H9 (cell line): ENCODE measurements at regions not wholly inside any gene's neighbourhood (a gene's known extent, or its start where the extent isn't known, plus 50 kb on each side); places are given as distances from the start of the nearest gene placed in this dataset.

Experiments used
- DNase-seq: peaks from one replicate; pipeline ENCODE4 v3.0.0-alpha.2; 2017
- H2AFZ ChIP-seq: one replicate; pipeline ENCODE4 v1.6.1; 2013; ENCODE audit warnings: mild to moderate bottlenecking, low read length, control low read depth, moderate library complexity
- H2AK5ac ChIP-seq: 2 replicates; pipeline ENCODE4 v1.6.1; 2013; ENCODE audit warnings: low read length, control low read depth, mixed read lengths; ENCODE audit not compliant: insufficient read length
- H2BK120ac ChIP-seq: one replicate; pipeline ENCODE4 v1.6.1; 2013; ENCODE audit warnings: low read depth, mild to moderate bottlenecking, low read length, control low read depth, inconsistent platforms; ENCODE audit not compliant: poor library complexity, severe bottlenecking
- H2BK12ac ChIP-seq: 2 replicates; pipeline ENCODE4 v1.6.1; 2013; ENCODE audit warnings: low read length, control low read depth, mixed read lengths, low read depth; ENCODE audit not compliant: insufficient read length
- H2BK15ac ChIP-seq: 2 replicates; pipeline ENCODE4 v1.6.1; 2013; ENCODE audit warnings: low read depth, low read length, control low read depth
- H2BK20ac ChIP-seq: one replicate; pipeline ENCODE4 v1.6.1; 2013; ENCODE audit warnings: low read depth, mild to moderate bottlenecking, low read length, control low read depth, inconsistent platforms; ENCODE audit not compliant: poor library complexity, severe bottlenecking
- H2BK5ac ChIP-seq: 2 replicates; pipeline ENCODE4 v1.6.1; 2013; ENCODE audit warnings: low read length, control low read depth, mixed read lengths; ENCODE audit not compliant: insufficient read length
- H3K14ac ChIP-seq: 2 replicates; pipeline ENCODE4 v1.6.1; 2013; ENCODE audit warnings: low read length, control low read depth; ENCODE audit not compliant: insufficient read depth
- H3K18ac ChIP-seq: 2 replicates; pipeline ENCODE4 v1.6.1; 2013; ENCODE audit warnings: low read depth, mild to moderate bottlenecking, mixed read lengths, low read length, control low read depth; ENCODE audit not compliant: insufficient read length
- H3K23ac ChIP-seq: 2 replicates; pipeline ENCODE4 v1.6.1; 2013; ENCODE audit warnings: low read length, control low read depth, mixed read lengths, low read depth; ENCODE audit not compliant: insufficient read length
- H3K23me2 ChIP-seq: 2 replicates; pipeline ENCODE4 v1.6.1; 2013; ENCODE audit warnings: low read depth, mild to moderate bottlenecking, mixed read lengths, low read length, control low read depth; ENCODE audit not compliant: insufficient read length, poor library complexity, severe bottlenecking
- H3K27ac ChIP-seq: 2 replicates; pipeline ENCODE4 v1.5.1; 2013; ENCODE audit warnings: low read length, control low read depth, mixed read lengths, low read depth; ENCODE audit not compliant: insufficient read length
- H3K27me3 ChIP-seq: 2 replicates; pipeline ENCODE4 v1.6.1; 2013; ENCODE audit warnings: low read length, control low read depth, inconsistent platforms; ENCODE audit not compliant: insufficient read depth
- H3K4ac ChIP-seq: 2 replicates; pipeline ENCODE4 v1.6.1; 2013; ENCODE audit warnings: low read depth, mild to moderate bottlenecking, control low read depth, inconsistent platforms, low read length, moderate library complexity
- H3K4me1 ChIP-seq: 2 replicates; pipeline ENCODE4 v1.6.1; 2013; ENCODE audit warnings: low read length, control low read depth, inconsistent platforms; ENCODE audit not compliant: insufficient read depth
- H3K4me2 ChIP-seq: 2 replicates; pipeline ENCODE4 v1.6.1; 2013; ENCODE audit warnings: low read length, control low read depth, mixed read lengths; ENCODE audit not compliant: insufficient read length, insufficient read depth
- H3K56ac ChIP-seq: 2 replicates; pipeline ENCODE4 v1.6.1; 2013; ENCODE audit warnings: low read depth, mild to moderate bottlenecking, mixed read lengths, low read length, control low read depth; ENCODE audit not compliant: insufficient read length
- H3K79me1 ChIP-seq: 2 replicates; pipeline ENCODE4 v1.6.1; 2013; ENCODE audit warnings: low read depth, mild to moderate bottlenecking, moderate library complexity, low read length, control low read depth, inconsistent platforms; ENCODE audit not compliant: insufficient read depth, poor library complexity, severe bottlenecking
- H3K79me2 ChIP-seq: 2 replicates; pipeline ENCODE4 v1.6.1; 2013; ENCODE audit warnings: low read length, control low read depth, inconsistent platforms; ENCODE audit not compliant: insufficient read depth
- H3K9ac ChIP-seq: 2 replicates; pipeline ENCODE4 v1.6.1; 2013; ENCODE audit warnings: low read length, control low read depth, mixed read lengths; ENCODE audit not compliant: insufficient read length; ENCODE audit errors: extremely low read depth
- H3K9me3 ChIP-seq: one replicate; pipeline ENCODE4 v1.6.1; 2013; ENCODE audit warnings: low read depth, low read length, inconsistent platforms; ENCODE audit not compliant: control insufficient read depth
- H3T11ph ChIP-seq: one replicate; pipeline ENCODE4 v1.6.1; 2013; ENCODE audit warnings: mild to moderate bottlenecking, low read length, control low read depth, inconsistent platforms
- H4K20me1 ChIP-seq: one replicate; pipeline ENCODE4 v1.6.1; 2013; ENCODE audit not compliant: control insufficient read depth, insufficient read length, insufficient read depth
- H4K5ac ChIP-seq: 2 replicates; pipeline ENCODE4 v1.6.1; 2013; ENCODE audit warnings: low read depth, mild to moderate bottlenecking, mixed read lengths, low read length, control low read depth; ENCODE audit not compliant: insufficient read length
- H4K8ac ChIP-seq: replicated peaks from 2 replicates; pipeline ENCODE4 v1.6.1; 2013; ENCODE audit warnings: low read length, control low read depth, mixed read lengths, low read depth; ENCODE audit not compliant: insufficient read length
- H4K91ac ChIP-seq: 2 replicates; pipeline ENCODE4 v1.6.1; 2013; ENCODE audit warnings: low read depth, mild to moderate bottlenecking, moderate library complexity, mixed read lengths, low read length, control low read depth; ENCODE audit not compliant: insufficient read length
- H3K27ac Mint-ChIP-seq, 3 experiments: 2 replicates in 2 of 3; 3 replicates in 1 of 3; pipeline ENCODE4 v1.8.0; 2020 to 2021; ENCODE audit warnings: mixed read lengths in 3 of 3, mild to moderate bottlenecking in 1 of 3, moderate library complexity in 1 of 3
- H3K27me3 Mint-ChIP-seq: 2 replicates; pipeline ENCODE4 v1.8.0; 2021; ENCODE audit warnings: low read depth, mild to moderate bottlenecking, moderate library complexity, mixed read lengths
- H3K36me3 Mint-ChIP-seq, 3 experiments: 2 replicates in 2 of 3; 3 replicates in 1 of 3; pipeline ENCODE4 v1.8.0; 2020 to 2021; ENCODE audit warnings: low read depth in 3 of 3, mixed read lengths in 3 of 3; ENCODE audit not compliant: insufficient read depth in 1 of 3
- H3K4me1 Mint-ChIP-seq, 2 experiments: 2 replicates each; pipeline ENCODE4 v1.8.0; 2020; ENCODE audit warnings: mixed read lengths in 2 of 2
- H3K4me3 Mint-ChIP-seq, 2 experiments: 2 replicates in 1 of 2; 3 replicates in 1 of 2; pipeline ENCODE4 v1.8.0; 2020 to 2021; ENCODE audit warnings: mild to moderate bottlenecking in 2 of 2, mixed read lengths in 2 of 2, moderate library complexity in 1 of 2
- H3K9me3 Mint-ChIP-seq, 2 experiments: 2 replicates in 1 of 2; 3 replicates in 1 of 2; pipeline ENCODE4 v1.8.0; 2020; ENCODE audit warnings: mild to moderate bottlenecking in 2 of 2, mixed read lengths in 2 of 2, moderate library complexity in 1 of 2
- CTCF ChIP-seq: fragments of 200-600 bp; sonication (generic); conservative IDR thresholded peaks from 3 replicates; pipeline ENCODE4 v1.8.0; 2021; ENCODE audit warnings: antibody characterized with exemption, mild to moderate bottlenecking
- WGBS: extraction: QIAGEN DNeasy Blood & Tissue Kit; methylation state at CpG from one replicate; pipeline ENCODE4 v1.1.7; 2013; ENCODE audit warnings: missing lambda C conversion rate, low lambda C conversion rate, mixed read lengths; ENCODE audit not compliant: insufficient read length; ENCODE audit errors: extremely low coverage; 5-methylcytosine and 5-hydroxymethylcytosine counted together

- no peak overlapping the region for H4K8ac ChIP-seq
Measured at GRCh38 chr6:169895000-169895759, 143.8 kb downstream of the ERMARD start.

More at GRCh38 chr6:169895000-169895759, 143.8 kb downstream of the ERMARD start:
- Mint-ChIP-seq H3K36me3 (peaks cover 0 to 5% (median 0%) of the 10 kb centered on the region in 3 experiments; a peak in 3 of 7 replicates), H3K4me1 (0 out of 4 replicates have a peak, but pooled peaks cover 0 to 2% of the 10 kb centered on the region in 2 experiments), H3K27me3 (peaks cover 6% of the 10 kb centered on the region), H3K27ac (no peak overlapping the region), H3K9me3 (peaks cover 17 to 19% of the 10 kb centered on the region in 2 experiments; a peak in 4 of 5 replicates), H3K4me3 (no peak overlapping the region)
- no peak overlapping the region for H3K56ac ChIP-seq
- H4K5ac ChIP-seq = no peak overlapping the region
- H2BK20ac ChIP-seq = no peak overlapping the region
- H2BK120ac ChIP-seq = no peak overlapping the region
- H2BK15ac ChIP-seq = no peak overlapping the region
- H3K4ac ChIP-seq = no peak overlapping the region
- no peaks in the 10 kb centered on the region for H3K9me3 ChIP-seq
- no peak overlapping the region for H3K14ac ChIP-seq
- H2AK5ac ChIP-seq = no peak overlapping the region
- no peak overlapping the region for H3K18ac ChIP-seq
- H2BK5ac ChIP-seq = no peak overlapping the region
- H3K23me2 ChIP-seq = no peaks in the 10 kb centered on the region
- H3K27ac ChIP-seq = no peak overlapping the region
- DNase-seq = no peak
- no peaks in the 10 kb centered on the region for H3K4me1 ChIP-seq
- no peaks in the 10 kb centered on the region for H3K79me2 ChIP-seq
- no peak overlapping the region for H3T11ph ChIP-seq
- no peaks in the 10 kb centered on the region for H3K27me3 ChIP-seq
- H2AFZ ChIP-seq = no peak overlapping the region
- no peak overlapping the region for H4K91ac ChIP-seq
- no peak for TF ChIP-seq CTCF
- H3K23ac ChIP-seq = no peak overlapping the region
- no peak overlapping the region for H3K4me2 ChIP-seq
- no peak overlapping the region for H3K9ac ChIP-seq
- WGBS = no CpG with 5 or more reads among the region's 7 CpGs
- H2BK12ac ChIP-seq = no peak overlapping the region
- no peaks in the 10 kb centered on the region for H4K20me1 ChIP-seq
- no peaks in the 10 kb centered on the region for H3K79me1 ChIP-seq
